ENCODE measurements at regions not wholly inside any gene's neighbourhood (a gene's known extent, or its start where the extent isn't known, plus 50 kb on each side); places are given as distances from the start of the nearest gene placed in this dataset.
"Not testable (repeated sequence)": the region's sequence is repeated elsewhere in the genome, so short reads cannot be mapped to it uniquely, and the experiment has no call there.

- DNase-seq (ENCODE audit: low read depth in 3 of 3) = no peak
Observed at GRCh38 chr9:87781331-87781730, 55.4 kb downstream of the CTSL start.

- DNase-seq (ENCODE audit: low read depth in 3 of 3) = no peak
Observed at GRCh38 chr9:87783180-87783579, 57.3 kb downstream of the CTSL start.

GRCh38 chr9:87785315-87785970 is 59.5 kb downstream of the CTSL start:
- not testable (repeated sequence) for DNase-seq (ENCODE audit: low read depth in 3 of 3)

GRCh38 chr9:87786423-87786822 is 60.5 kb downstream of the CTSL start:
- DNase-seq (ENCODE audit: low read depth in 3 of 3) = no peak

- DNase-seq (ENCODE audit: low read depth in 3 of 3) = no peak
Observed at GRCh38 chr9:87786876-87787275, 61.0 kb downstream of the CTSL start.

GRCh38 chr9:87787735-87788134 is 61.8 kb downstream of the CTSL start:
- no peak for DNase-seq (ENCODE audit: low read depth in 3 of 3)

- DNase-seq (ENCODE audit: low read depth in 3 of 3) = peak; percentile 8 to 53 (median 23)
Observed at GRCh38 chr9:87792831-87793288, 66.9 kb downstream of the CTSL start.

GRCh38 chr9:87793292-87793691 is 67.4 kb downstream of the CTSL start:
- DNase-seq (ENCODE audit: low read depth in 3 of 3) = no peak

GRCh38 chr9:87795178-87795577 is 69.3 kb downstream of the CTSL start:
- no peak for DNase-seq (ENCODE audit: low read depth in 3 of 3)

- no peak for DNase-seq (ENCODE audit: low read depth in 3 of 3)
Observed at GRCh38 chr9:87796196-87796595, 70.3 kb downstream of the CTSL start.

GRCh38 chr9:87798261-87798833 is 72.4 kb downstream of the CTSL start:
- DNase-seq (ENCODE audit: low read depth in 3 of 3) = no peak

- DNase-seq (ENCODE audit: low read depth in 3 of 3) = no peak
Observed at GRCh38 chr9:87799503-87799902, 73.6 kb downstream of the CTSL start.

GRCh38 chr9:87800456-87800855 is 74.5 kb downstream of the CTSL start:
- DNase-seq (ENCODE audit: low read depth in 3 of 3) = no peak

- DNase-seq (ENCODE audit: low read depth in 3 of 3) = no peak
Observed at GRCh38 chr9:87801013-87801412, 75.1 kb downstream of the CTSL start.

GRCh38 chr9:87803166-87803565 is 77.2 kb downstream of the CTSL start:
- DNase-seq (ENCODE audit: low read depth in 3 of 3) = no peak

GRCh38 chr9:87803623-87804345 is 77.9 kb downstream of the CTSL start:
- no peak for DNase-seq (ENCODE audit: low read depth in 3 of 3)

GRCh38 chr9:87805259-87805658 is 77.4 kb upstream of the SPATA31E1 start:
- no peak for DNase-seq (ENCODE audit: low read depth in 3 of 3)

GRCh38 chr9:87810008-87810407 is 72.7 kb upstream of the SPATA31E1 start:
- DNase-seq (ENCODE audit: low read depth in 3 of 3) = no peak

GRCh38 chr9:87810679-87811178 is 71.9 kb upstream of the SPATA31E1 start:
- DNase-seq (ENCODE audit: low read depth in 3 of 3) = no peak

GRCh38 chr9:87812375-87813118 is 70.1 kb upstream of the SPATA31E1 start:
- DNase-seq (ENCODE audit: low read depth in 3 of 3) = peak; percentile 19 to 53 (median 20)

- no peak for DNase-seq (ENCODE audit: low read depth in 3 of 3)
Observed at GRCh38 chr9:87813119-87813463, 69.6 kb upstream of the SPATA31E1 start.

- DNase-seq (ENCODE audit: low read depth in 3 of 3) = no peak
Observed at GRCh38 chr9:87816036-87816435, 66.6 kb upstream of the SPATA31E1 start.

Measured in stimulated activated CD4-positive, alpha-beta T cell treated with anti-CD3 and anti-CD28 coated beads, TNF-alpha, amount 100 ng/mL, for 24 hours (primary cell).